Tibial artery (tissue), 4 donors: ENCODE measurements at regions not wholly inside any gene's neighbourhood (a gene's known extent, or its start where the extent isn't known, plus 50 kb on each side); places are given as distances from the start of the nearest gene placed in this dataset.
"Not testable (repeated sequence)": the region's sequence is repeated elsewhere in the genome, so short reads cannot be mapped to it uniquely, and the experiment has no call there.

Experiments used
- DNase-seq, 2 donors: peaks; one replicate each; pipeline ENCODE4 v3.0.0-alpha.2; 2019
- H3K27ac ChIP-seq, 2 donors: fragments of 200-600 bp; sonication (generic) in 1 of 2; 1 replicate in 1 of 2; 2 replicates in 1 of 2; pipeline ENCODE4 v1.5.1; 2018 to 2019; ENCODE audit warnings: mild to moderate bottlenecking in 1 of 2
- H3K27me3 ChIP-seq, 2 donors: fragments of 200-600 bp; sonication (generic) in 1 of 2; one replicate each; pipeline versions ENCODE4 v1.5.1 to v1.6.0; 2016 to 2019
- H3K36me3 ChIP-seq, 3 donors: fragments of 200-600 bp; sonication (generic) in 2 of 3; one replicate each; pipeline ENCODE4 v1.5.1; 2016 to 2019; ENCODE audit warnings: mild to moderate bottlenecking in 2 of 3
- H3K4me1 ChIP-seq, 4 donors: fragments of 200-600 bp; sonication (generic) in 2 of 4; 1 replicate in 3 of 4; 2 replicates in 1 of 4; pipeline ENCODE4 v1.5.1; 2016 to 2019
- H3K4me3 ChIP-seq, 2 donors: fragments of 200-600 bp; sonication (generic) in 1 of 2; 1 replicate in 1 of 2; 2 replicates in 1 of 2; pipeline ENCODE4 v1.5.1; 2018 to 2019; ENCODE audit warnings: mild to moderate bottlenecking in 2 of 2
- H3K9me3 ChIP-seq, 3 donors: fragments of 200-600 bp; sonication (generic) in 1 of 3; one replicate each; pipeline ENCODE4 v1.5.1; 2016 to 2019
- intact Hi-C: fragments of 100-400 bp; cut with DNase I; formaldehyde crosslinking; loops from one replicate; pipeline ENCODE4 v1.15.0; 2023; ENCODE audit warnings: low total_unique reads

- DNase-seq, H3K4me1 ChIP-seq, H3K27ac ChIP-seq, H3K4me3 ChIP-seq, H3K27me3 ChIP-seq, intact Hi-C loops, H3K36me3 ChIP-seq, H3K9me3 ChIP-seq: not testable (repeated sequence)
Measured at GRCh38 chr21:9033295-9033694, 1488.1 kb upstream of the TPTE start.

GRCh38 chr21:9034491-9035200 lies 1486.7 kb upstream of the TPTE start:
- DNase-seq, result peak in 1 of 2 donors; percentile 63

GRCh38 chr21:9035225-9035624 lies 1486.2 kb upstream of the TPTE start:
- H3K4me1 ChIP-seq, H3K36me3 ChIP-seq, DNase-seq, H3K9me3 ChIP-seq, H3K27ac ChIP-seq, H3K27me3 ChIP-seq, H3K4me3 ChIP-seq, intact Hi-C loops: not testable (repeated sequence)

More at GRCh38 chr21:9034491-9035200, 1486.7 kb upstream of the TPTE start:
- H3K4me3 ChIP-seq, H3K9me3 ChIP-seq, H3K27me3 ChIP-seq, H3K4me1 ChIP-seq, H3K27ac ChIP-seq, intact Hi-C loops, H3K36me3 ChIP-seq: not testable (repeated sequence)

- H3K27me3 ChIP-seq, H3K4me1 ChIP-seq, H3K27ac ChIP-seq, intact Hi-C loops, DNase-seq, H3K9me3 ChIP-seq, H3K36me3 ChIP-seq, H3K4me3 ChIP-seq: not testable (repeated sequence)
Measured at GRCh38 chr21:9035970-9036369, 1485.4 kb upstream of the TPTE start.

- H3K9me3 ChIP-seq, intact Hi-C loops, H3K27me3 ChIP-seq, DNase-seq, H3K4me3 ChIP-seq, H3K4me1 ChIP-seq, H3K36me3 ChIP-seq, H3K27ac ChIP-seq: not testable (repeated sequence)
Measured at GRCh38 chr21:9036966-9037587, 1484.3 kb upstream of the TPTE start.

- H3K27me3 ChIP-seq, H3K27ac ChIP-seq, H3K4me3 ChIP-seq, DNase-seq, H3K4me1 ChIP-seq, H3K36me3 ChIP-seq, H3K9me3 ChIP-seq, intact Hi-C loops: not testable (repeated sequence)
Measured at GRCh38 chr21:9037588-9038544, 1483.5 kb upstream of the TPTE start.

GRCh38 chr21:9039520-9040365 lies 1481.6 kb upstream of the TPTE start:
- H3K36me3 ChIP-seq, H3K9me3 ChIP-seq, intact Hi-C loops, H3K27me3 ChIP-seq, H3K4me1 ChIP-seq, H3K4me3 ChIP-seq, H3K27ac ChIP-seq: not testable (repeated sequence)
- DNase-seq, result peak in 1 of 2 donors; percentile 65

- DNase-seq, H3K4me3 ChIP-seq, H3K27me3 ChIP-seq, H3K4me1 ChIP-seq, intact Hi-C loops, H3K27ac ChIP-seq, H3K36me3 ChIP-seq, H3K9me3 ChIP-seq: not testable (repeated sequence)
Measured at GRCh38 chr21:9040406-9040805, 1481.0 kb upstream of the TPTE start.

GRCh38 chr21:9041175-9041948 lies 1480.0 kb upstream of the TPTE start:
- intact Hi-C loops, result not testable (repeated sequence)

GRCh38 chr21:9043089-9043488 lies 1478.3 kb upstream of the TPTE start:
- intact Hi-C loops, H3K4me1 ChIP-seq, H3K27ac ChIP-seq, H3K4me3 ChIP-seq, H3K36me3 ChIP-seq, H3K9me3 ChIP-seq, H3K27me3 ChIP-seq: not testable (repeated sequence)
- peak in 1 of 2 donors; percentile 71 for DNase-seq

More at GRCh38 chr21:9041175-9041948, 1480.0 kb upstream of the TPTE start:
- H3K4me1 ChIP-seq, H3K36me3 ChIP-seq, H3K27me3 ChIP-seq, DNase-seq, H3K27ac ChIP-seq, H3K4me3 ChIP-seq, H3K9me3 ChIP-seq: not testable (repeated sequence)

- H3K27ac ChIP-seq, H3K9me3 ChIP-seq, H3K27me3 ChIP-seq, H3K36me3 ChIP-seq, intact Hi-C loops, H3K4me1 ChIP-seq, DNase-seq, H3K4me3 ChIP-seq: not testable (repeated sequence)
Measured at GRCh38 chr21:9046870-9047269, 1474.5 kb upstream of the TPTE start.

- H3K27me3 ChIP-seq, H3K27ac ChIP-seq, H3K36me3 ChIP-seq, H3K9me3 ChIP-seq, H3K4me3 ChIP-seq, DNase-seq, H3K4me1 ChIP-seq, intact Hi-C loops: not testable (repeated sequence)
Measured at GRCh38 chr21:9067515-9067914, 1453.9 kb upstream of the TPTE start.

GRCh38 chr21:9068622-9069021 lies 1452.8 kb upstream of the TPTE start:
- H3K36me3 ChIP-seq, H3K4me1 ChIP-seq, DNase-seq, H3K27me3 ChIP-seq, H3K9me3 ChIP-seq, H3K4me3 ChIP-seq, intact Hi-C loops, H3K27ac ChIP-seq: not testable (repeated sequence)
